HEK293 (cell line): ENCODE measurements at regions not wholly inside any gene's neighbourhood (a gene's known extent, or its start where the extent isn't known, plus 50 kb on each side); places are given as distances from the start of the nearest gene placed in this dataset.

ENCODE experiments used
- CTCF ChIA-PET: fragments of 350-600 bp; formaldehyde crosslinking; extraction: SDS; loops from one replicate; lab custom pipeline; 2021; ENCODE audit warnings: antibody characterized with exemption; lab: Yijun Ruan, JAX
- POLR2A ChIA-PET: fragments of 300-600 bp; formaldehyde crosslinking; extraction: SDS; loops from one replicate; lab custom pipeline; 2020; ENCODE audit warnings: antibody characterized with exemption, inconsistent platforms; lab: Yijun Ruan, JAX
- H3K27ac ChIP-seq: fragments of 200-500 bp; sonication (Bioruptor generic); 2 replicates; pipeline ENCODE4 v1.5.1; 2014; ENCODE audit warnings: low read depth, low read length, control low read depth, inconsistent platforms; ENCODE audit errors: extremely low read depth
- H3K36me3 ChIP-seq, 2 experiments: fragments of 200-500 bp in 1 of 2; sonication (Bioruptor generic) in 1 of 2; 1 replicate in 1 of 2; 2 replicates in 1 of 2; pipeline ENCODE4 v1.5.1; 2014 to 2017; ENCODE audit warnings: inconsistent platforms in 2 of 2, low read length in 2 of 2; ENCODE audit not compliant: control insufficient read depth in 2 of 2, insufficient read depth in 1 of 2
- H3K4me1 ChIP-seq: fragments of 200-500 bp; sonication (Bioruptor generic); 2 replicates; pipeline ENCODE4 v1.5.1; 2014; ENCODE audit warnings: mild to moderate bottlenecking, low read length, inconsistent platforms; ENCODE audit not compliant: control insufficient read depth, insufficient read depth
- H3K4me3 ChIP-seq: 2 replicates; pipeline ENCODE4 v1.5.1; 2011; ENCODE audit warnings: low read depth, mild to moderate bottlenecking, control low read depth, low read length, moderate library complexity
- H3K9me3 ChIP-seq: fragments of 200-500 bp; sonication (Bioruptor generic); 2 replicates; pipeline ENCODE4 v1.5.1; 2014; ENCODE audit warnings: low read depth, low read length, inconsistent platforms; ENCODE audit not compliant: control insufficient read depth, insufficient read depth
- ATF2 ChIP-seq: fragments of 450-650 bp; formaldehyde crosslinking; IDR thresholded peaks from 2 replicates; pipeline ENCODE4 v1.5.1; 2016; ENCODE audit warnings: missing biosample characterization, missing genetic modification characterization, low read depth
- BCL11B ChIP-seq: fragments of 450-650 bp; formaldehyde crosslinking; IDR thresholded peaks from 2 replicates; pipeline ENCODE4 v1.5.1; 2016; ENCODE audit warnings: low read depth, missing biosample characterization, missing genetic modification characterization
- SCRT2 ChIP-seq: fragments of 450-650 bp; formaldehyde crosslinking; IDR thresholded peaks from 2 replicates; pipeline ENCODE4 v1.5.1; 2016; ENCODE audit warnings: missing biosample characterization, missing genetic modification characterization
- ZBTB26 ChIP-seq: fragments of 450-650 bp; formaldehyde crosslinking; optimal IDR thresholded peaks from 2 replicates; pipeline ENCODE3; 2016; ENCODE audit warnings: missing biosample characterization, mild to moderate bottlenecking, missing genetic modification characterization
- ZBTB48 ChIP-seq: fragments of 450-650 bp; formaldehyde crosslinking; IDR thresholded peaks from 2 replicates; pipeline ENCODE4 v1.5.1; 2016; ENCODE audit warnings: missing biosample characterization, missing genetic modification characterization
- ZIC2 ChIP-seq: fragments of 450-650 bp; formaldehyde crosslinking; IDR thresholded peaks from 2 replicates; pipeline ENCODE4 v1.5.1; 2016; ENCODE audit warnings: missing biosample characterization, missing genetic modification characterization
- ZNF10 ChIP-seq: fragments of 450-650 bp; formaldehyde crosslinking; IDR thresholded peaks from 2 replicates; pipeline ENCODE4 v1.5.1; 2017; ENCODE audit warnings: missing biosample characterization, missing genetic modification characterization
- ZNF146 ChIP-seq: fragments of 450-650 bp; formaldehyde crosslinking; IDR thresholded peaks from 2 replicates; pipeline ENCODE4 v1.5.1; 2016; ENCODE audit warnings: missing biosample characterization, missing genetic modification characterization
- ZNF513 ChIP-seq: fragments of 450-650 bp; IDR thresholded peaks from 2 replicates; pipeline ENCODE4 v1.5.1; 2018; ENCODE audit warnings: missing biosample characterization, missing genetic modification characterization
- ZNF837 ChIP-seq: fragments of 450-650 bp; formaldehyde crosslinking; IDR thresholded peaks from 2 replicates; pipeline ENCODE4 v1.5.1; 2016; ENCODE audit warnings: missing biosample characterization, missing genetic modification characterization
- ZNF843 ChIP-seq: fragments of 450-650 bp; formaldehyde crosslinking; IDR thresholded peaks from 2 replicates; pipeline ENCODE4 v1.5.1; 2016; ENCODE audit warnings: missing biosample characterization, missing genetic modification characterization

- no peaks in the 10 kb centered on the region for H3K4me1 ChIP-seq
- TF ChIP-seq ZBTB48 (tag by site-specific recombination) (no peak), ZNF837 (no peak), ZNF146 (no peak), ZNF513 (tag by site-specific recombination) (no peak), BCL11B (tag by site-specific recombination) (no peak), ZBTB26 (tag by site-specific recombination) (no peak), ZNF843 (tag by site-specific recombination) (no peak), ZNF10 (tag by site-specific recombination) (no peak), ATF2 (tag by site-specific recombination) (peak; percentile 90), ZIC2 (tag by site-specific recombination) (peak; percentile 59), SCRT2 (tag by site-specific recombination) (no peak)
- TF ChIP-seq, all 188 proteins: peak for 2
- Histone ChIP-seq H3K4me3 (no peak overlapping the region), H3K36me3 (no peaks in the 10 kb centered on the region), H3K9me3 (no peaks in the 10 kb centered on the region), H3K27ac (no peak overlapping the region)
- ChIA-PET CTCF (interaction anchor here (0.6 to 3.3 kb wide), 3 partner anchors 22 to 355 kb away, joined by 4 to 18 read pairs (median 8); no protein-coding TSS in a partner anchor), POLR2A (no interaction called here)
These were observed 50.1 kb upstream of the BASP1 start for GRCh38 chr5:17167171-17167891.
